ENCODE measurements at regions not wholly inside any gene's neighbourhood (a gene's known extent, or its start where the extent isn't known, plus 50 kb on each side); places are given as distances from the start of the nearest gene placed in this dataset.
A peak's percentile ranks its signal among the peaks of the same experiment; 100 is the strongest.
"Not testable (repeated sequence)": the region's sequence is repeated elsewhere in the genome, so short reads cannot be mapped to it uniquely, and the experiment has no call there.

GRCh38 chr4:166153548-166153947 lies 280.5 kb downstream of the TLL1 start:
- no peak for DNase-seq

DNA sequence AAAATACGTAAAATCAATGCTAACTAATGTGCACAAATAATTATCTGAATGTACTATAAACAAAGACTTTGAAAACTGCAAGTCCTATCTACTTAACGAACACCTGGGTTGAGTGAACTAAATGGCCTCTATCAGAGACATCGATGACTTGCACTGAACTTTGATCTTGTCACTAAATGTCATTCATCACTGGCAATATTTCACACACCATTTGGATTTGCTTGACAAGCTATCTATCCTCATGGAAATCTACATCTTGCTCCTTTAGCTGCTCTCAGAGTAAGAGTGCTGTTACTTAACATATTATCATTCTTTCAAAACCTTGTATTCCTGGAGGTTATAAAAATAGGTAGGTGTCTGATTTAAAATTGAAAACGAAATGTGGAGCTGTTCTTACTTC lies 289.3 kb downstream of the TLL1 start:
- DNase-seq: no peak

GRCh38 chr4:166165829-166166420 lies 292.9 kb downstream of the TLL1 start:
- DNase-seq: peak in 9 of 56 donors; percentile 0 to 19 (median 8)

GRCh38 chr4:166169111-166169510 lies 296.1 kb downstream of the TLL1 start:
- DNase-seq: peak in 1 of 56 donors; percentile 1

GRCh38 chr4:166172619-166173018 lies 299.6 kb downstream of the TLL1 start:
- DNase-seq: no peak

DNA sequence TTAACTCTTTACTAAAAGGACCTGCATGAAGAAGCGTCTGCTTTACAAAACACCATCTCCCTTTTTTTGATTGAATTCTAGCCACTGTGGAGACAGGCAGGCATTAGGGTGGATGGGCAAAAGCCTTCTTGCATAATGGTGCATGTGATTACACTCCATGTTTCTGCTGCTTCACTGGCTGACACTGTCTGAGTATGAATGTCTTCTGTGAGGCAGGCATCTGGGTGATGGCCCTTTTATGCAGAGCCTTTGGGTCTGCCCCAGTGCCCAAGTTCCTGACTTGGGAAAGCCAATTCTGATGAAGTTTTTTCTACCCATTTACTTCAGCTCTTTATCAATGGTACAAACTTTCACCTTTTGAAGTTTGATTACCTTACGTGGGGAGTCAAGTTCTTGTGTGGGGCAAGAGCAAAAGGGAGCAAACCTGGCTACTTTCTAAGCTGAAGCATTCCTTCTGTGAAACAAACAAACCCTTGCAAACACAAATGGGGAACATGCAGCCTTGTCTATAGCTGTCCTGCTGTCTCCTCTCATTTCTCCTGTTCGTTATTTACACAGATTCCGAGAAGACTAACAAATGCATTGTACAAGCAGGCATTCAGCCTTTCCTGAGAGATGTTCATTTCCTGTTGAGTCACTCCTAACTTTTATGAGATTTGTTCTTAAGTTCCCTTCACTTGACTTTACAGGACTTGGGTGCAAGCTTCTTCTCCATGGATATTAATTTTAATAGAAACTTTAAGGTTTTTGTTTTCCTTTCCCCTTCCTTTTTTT lies 301.9 kb downstream of the TLL1 start:
- DNase-seq: no peak

DNA sequence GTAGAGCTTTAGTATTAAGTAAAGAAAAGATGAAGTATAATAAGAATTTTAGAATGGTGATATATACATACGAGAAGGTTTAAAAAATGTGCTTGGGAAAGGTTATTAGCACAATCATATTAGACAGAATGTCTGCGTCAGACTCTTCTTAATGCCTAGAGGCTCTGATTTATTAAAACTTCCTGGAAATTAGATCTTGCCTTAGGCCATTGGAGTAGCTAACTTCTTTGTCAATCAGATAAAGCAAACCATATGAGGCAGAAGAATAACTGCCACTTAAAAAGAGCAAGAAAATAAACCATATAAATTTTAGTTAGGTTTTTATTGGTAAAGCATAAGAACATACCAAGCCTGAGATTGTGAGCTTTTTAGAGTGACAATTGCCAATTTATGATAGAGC lies 309.1 kb downstream of the TLL1 start:
- DNase-seq: no peak

GRCh38 chr4:166195101-166195500 lies 322.1 kb downstream of the TLL1 start:
- no peak for DNase-seq

- DNase-seq: no peak
Observed at GRCh38 chr4:166197166-166197565, 324.1 kb downstream of the TLL1 start.

GRCh38 chr4:166198041-166198440 lies 325.0 kb downstream of the TLL1 start:
- DNase-seq: no peak

DNA sequence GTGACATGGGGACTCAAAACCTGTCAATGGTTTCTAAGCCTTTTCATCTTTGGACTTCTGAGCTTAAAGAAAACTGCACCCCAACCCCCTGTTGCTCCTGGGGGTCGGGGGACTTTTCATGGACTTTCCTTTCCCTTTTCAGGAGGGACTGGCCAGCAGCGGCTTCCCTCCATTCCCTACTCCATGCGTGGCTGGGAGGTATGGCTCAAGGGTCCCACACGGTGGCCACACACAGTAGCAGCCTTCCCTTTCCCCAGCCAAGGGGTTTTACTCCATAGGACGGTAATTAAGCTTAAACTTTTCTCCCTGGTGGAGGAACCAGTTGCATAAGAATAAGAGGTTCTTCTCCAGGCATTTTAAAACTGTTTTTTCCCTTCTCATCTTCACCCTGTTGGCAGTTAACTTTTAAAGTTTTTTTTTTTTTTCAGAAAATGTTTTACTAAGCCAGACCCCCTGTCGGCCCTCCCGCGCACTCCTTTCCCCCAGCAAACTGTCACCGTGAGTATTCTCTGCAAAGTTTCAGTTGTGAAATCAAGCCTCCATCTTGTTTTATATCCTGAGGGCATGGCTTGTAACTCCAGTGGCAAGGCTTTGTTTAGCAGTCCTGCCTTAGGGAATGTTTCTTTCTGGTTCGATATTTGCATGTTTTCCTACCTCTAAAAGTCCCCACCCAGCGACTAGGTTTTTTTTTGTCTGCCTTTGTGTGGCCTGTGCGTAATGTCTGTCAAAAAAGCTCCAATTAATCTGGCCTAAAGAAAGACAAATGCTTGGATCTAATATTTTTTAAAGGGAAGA lies 325.7 kb downstream of the TLL1 start:
- DNase-seq: no peak

DNA sequence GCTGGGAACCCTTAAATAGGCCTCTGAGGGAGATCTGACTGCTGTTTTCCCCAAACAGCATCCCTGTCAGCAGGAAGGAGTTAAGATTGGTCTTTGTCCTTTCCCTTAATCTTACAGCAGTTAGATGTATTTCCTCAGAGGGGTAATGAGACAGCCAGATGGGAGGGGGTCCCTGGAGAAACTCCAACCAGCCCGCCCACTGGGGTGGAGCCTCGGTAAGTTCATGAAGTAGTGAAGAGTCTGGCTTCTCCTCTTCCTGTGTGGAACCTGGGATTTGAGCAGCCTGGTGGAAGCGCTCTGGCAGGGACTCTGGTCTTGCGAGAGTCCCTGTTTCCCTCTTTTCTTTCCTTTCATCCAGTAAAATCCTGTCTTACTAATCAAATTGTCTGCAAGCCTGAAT lies 330.0 kb downstream of the TLL1 start:
- no peak for DNase-seq

DNA sequence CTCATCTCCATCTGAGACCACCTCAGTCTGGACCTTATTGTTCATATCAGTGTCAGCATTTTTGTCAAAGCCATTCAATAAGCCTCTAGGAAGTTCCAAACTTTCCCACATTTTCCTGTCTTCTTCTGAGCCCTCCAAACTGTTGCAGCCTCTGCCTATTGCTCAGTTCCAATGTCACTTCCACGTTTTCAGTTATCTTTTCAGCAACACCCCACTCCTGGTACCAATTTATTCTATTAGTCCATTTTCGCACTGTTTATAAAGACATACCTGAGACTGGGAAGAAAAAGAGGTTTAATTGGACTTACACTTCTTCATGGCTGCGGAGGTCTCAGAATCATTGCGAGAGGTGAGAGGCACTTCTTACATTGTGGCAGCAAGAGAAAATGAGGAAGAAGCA lies 339.3 kb downstream of the TLL1 start:
- not testable (repeated sequence) for DNase-seq

DNA sequence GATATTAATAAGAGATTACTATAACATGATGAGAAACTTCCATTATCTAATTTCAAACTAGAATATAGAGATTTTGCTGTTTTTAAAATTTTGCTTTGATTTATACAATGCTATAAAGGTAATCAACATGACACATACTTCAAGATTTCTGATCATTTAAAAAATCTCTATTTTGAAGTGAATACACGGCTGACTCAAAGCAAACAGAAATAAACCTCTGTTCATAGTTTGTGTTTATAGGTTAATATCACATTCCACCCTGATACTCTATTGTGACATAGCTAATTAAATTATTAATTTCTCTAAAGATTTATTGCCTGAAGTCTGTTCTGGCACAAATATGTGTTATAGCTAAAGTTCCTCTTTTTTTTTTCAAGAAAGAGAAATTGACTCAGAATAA lies 349.2 kb downstream of the TLL1 start:
- DNase-seq: no peak

GRCh38 chr4:166228112-166228511 lies 355.1 kb downstream of the TLL1 start:
- no peak for DNase-seq

DNA sequence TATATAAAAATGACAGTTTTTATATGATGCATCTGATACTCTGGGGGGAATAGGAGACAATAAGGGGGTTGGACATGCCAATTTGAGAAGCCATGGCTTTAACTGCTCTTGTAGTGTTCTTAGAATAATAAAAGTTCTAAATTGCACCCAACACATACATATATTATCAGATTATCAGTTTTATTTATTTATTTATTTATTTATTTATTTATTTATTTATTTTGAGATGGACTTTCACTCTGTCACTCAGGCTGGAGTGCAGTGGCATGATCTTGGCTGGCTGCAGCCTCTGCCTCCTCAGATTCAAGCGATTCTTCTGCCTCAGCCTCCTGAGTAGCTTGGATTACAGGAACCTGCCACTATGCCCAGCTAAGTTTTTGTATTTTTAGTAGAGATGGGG lies 356.8 kb downstream of the TLL1 start:
- no peak for DNase-seq

DNA sequence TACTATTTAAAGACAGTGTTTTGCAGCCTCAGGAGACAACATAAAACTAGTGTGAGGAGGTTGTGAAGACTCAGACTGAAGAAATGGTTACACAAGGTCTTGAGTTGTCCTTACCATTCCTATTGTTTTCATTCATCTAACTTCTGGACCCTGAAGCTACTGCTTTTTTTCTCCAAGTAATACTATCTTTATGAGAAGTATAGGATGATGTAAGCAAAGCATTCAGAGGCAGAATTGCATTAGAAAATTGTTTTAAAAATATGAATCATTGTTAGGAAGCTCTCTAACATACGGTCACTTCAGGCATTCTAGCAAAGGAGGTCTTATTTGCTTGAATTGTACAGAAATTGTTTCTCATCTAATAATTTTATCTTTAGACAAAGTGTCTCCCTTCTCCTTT lies 357.8 kb downstream of the TLL1 start:
- no peak for DNase-seq

GRCh38 chr4:166239354-166239753 lies 366.3 kb downstream of the TLL1 start:
- no peak for DNase-seq

DNA sequence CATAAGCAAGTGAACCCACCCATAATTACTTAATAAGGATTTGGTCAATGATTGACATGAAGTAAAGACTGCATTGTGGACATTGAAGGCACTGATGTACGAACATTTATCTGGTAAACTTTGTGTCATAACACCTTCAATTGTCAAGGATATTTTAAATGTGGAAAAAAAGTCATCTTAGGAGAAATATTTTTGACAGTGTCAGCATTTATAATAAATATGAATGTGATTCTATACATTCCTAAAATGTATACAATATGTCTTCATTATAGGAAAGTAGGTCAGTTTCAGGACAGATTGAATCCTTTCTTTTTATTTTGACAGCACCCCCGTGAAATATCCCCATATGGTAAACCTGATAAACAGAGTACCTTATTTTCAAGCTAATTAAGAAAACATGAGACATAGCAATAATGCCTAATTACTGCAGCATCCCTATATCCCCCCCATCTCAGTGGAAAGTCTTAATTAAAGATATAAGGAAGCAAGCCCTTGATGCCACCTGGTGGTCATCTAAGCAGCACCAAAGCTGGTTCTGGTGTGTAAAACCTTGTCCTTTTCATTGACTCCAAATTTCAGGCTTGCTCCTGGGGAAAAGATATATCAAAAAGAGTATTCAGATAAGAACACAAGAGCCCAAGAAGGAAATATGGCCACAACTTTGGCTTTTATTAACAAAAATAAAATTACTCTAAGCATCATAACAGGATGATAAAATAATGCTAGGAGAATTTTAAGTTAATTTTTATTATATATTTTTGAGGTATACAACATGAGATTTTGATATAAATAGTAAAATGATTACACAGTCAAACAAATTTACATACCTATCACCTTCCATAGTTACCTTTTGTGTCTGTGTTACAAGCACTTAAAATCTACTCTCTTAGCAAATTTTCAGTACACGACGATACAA lies 379.7 kb downstream of the TLL1 start:
- DNase-seq: no peak

DNA sequence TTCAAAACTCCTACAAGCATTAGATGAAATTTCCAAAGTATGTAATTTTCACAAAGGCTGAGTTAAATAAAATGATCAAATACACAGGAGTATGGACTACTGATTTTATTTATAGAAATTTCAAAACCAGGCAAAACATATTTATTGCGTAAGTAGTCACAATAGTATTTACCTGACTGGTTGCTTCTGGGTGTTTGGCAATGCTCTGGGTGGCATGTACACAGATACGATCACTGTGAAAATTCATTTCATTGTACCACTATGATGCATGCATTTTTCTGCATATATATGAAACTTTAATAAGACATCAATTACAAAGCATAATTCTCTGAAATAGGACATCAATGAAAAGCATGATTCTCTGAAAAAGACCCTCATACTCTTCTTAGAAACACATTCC lies 384.2 kb downstream of the TLL1 start:
- DNase-seq: no peak

DNA sequence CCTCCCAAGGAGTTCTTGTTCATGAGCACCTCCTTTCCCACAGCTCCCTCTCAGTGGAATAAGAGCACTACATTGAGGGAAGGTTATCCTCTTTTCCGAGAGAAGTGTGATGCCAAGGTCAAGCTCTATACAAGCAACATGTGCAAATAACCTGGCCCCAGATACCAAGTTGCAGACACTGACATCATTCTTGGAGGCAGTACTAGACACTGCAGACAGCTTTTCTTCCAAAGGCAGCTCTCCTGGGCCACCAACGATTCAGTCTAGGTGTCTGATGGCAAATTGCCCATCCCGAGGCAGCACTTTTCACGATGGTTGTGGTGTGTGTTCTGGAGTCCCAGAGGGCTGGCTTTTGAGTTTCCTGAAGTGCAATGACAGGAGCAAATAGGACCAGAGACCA lies 384.9 kb downstream of the TLL1 start:
- DNase-seq: peak in 1 of 56 donors; percentile 0
